ENCODE measurements at regions not wholly inside any gene's neighbourhood (a gene's known extent, or its start where the extent isn't known, plus 50 kb on each side); places are given as distances from the start of the nearest gene placed in this dataset.

GRCh38 chr1:73821520-73821919 is 376.5 kb downstream of the LRRIQ3 start:
- ATAC-seq (ENCODE audit: insufficient number of reproducible peaks, low FRiP score, low read depth) (no peak), DNase-seq (ENCODE audit: low spot score) (no peak)
- no peaks in the 10 kb centered on the region for H3K9me3 ChIP-seq
- H3K36me3 ChIP-seq, result no peaks in the 10 kb centered on the region
- no peak overlapping the region for H3K27ac ChIP-seq
- H3K4me3 ChIP-seq, result no peak overlapping the region
- no peak for TF ChIP-seq CTCF (IDR thresholded peaks at IDR 0.05)
- H3K27me3 ChIP-seq (replicated peaks; ENCODE audit: insufficient read depth), result no peaks in the 10 kb centered on the region
- H3K4me1 ChIP-seq (ENCODE audit: control insufficient read depth in 1 of 2, low read depth in 2 of 2), result no peaks in the 10 kb centered on the region

- H3K27me3 ChIP-seq (replicated peaks; ENCODE audit: insufficient read depth), result no peaks in the 10 kb centered on the region
- TF ChIP-seq CTCF (IDR thresholded peaks at IDR 0.05), result no peak
Observed at GRCh38 chr1:73820843-73821242, 377.1 kb downstream of the LRRIQ3 start.

GRCh38 chr1:73813716-73814115 is 384.3 kb downstream of the LRRIQ3 start:
- Histone ChIP-seq H3K27ac (no peak overlapping the region), H3K36me3 (no peaks in the 10 kb centered on the region), H3K4me3 (no peak overlapping the region), H3K9me3 (no peaks in the 10 kb centered on the region), H3K4me1 (ENCODE audit: control insufficient read depth in 1 of 2, low read depth in 2 of 2) (peaks cover 0 to 3% of the 10 kb centered on the region in 2 donors), H3K27me3 (replicated peaks; ENCODE audit: insufficient read depth) (no peaks in the 10 kb centered on the region)
- DNase-seq (ENCODE audit: low spot score) (no peak), ATAC-seq (ENCODE audit: insufficient number of reproducible peaks, low FRiP score, low read depth) (no peak)
- no peak for TF ChIP-seq CTCF (IDR thresholded peaks at IDR 0.05)

More at GRCh38 chr1:73820843-73821242, 377.1 kb downstream of the LRRIQ3 start:
- no peak overlapping the region for H3K27ac ChIP-seq
- no peak overlapping the region for H3K4me3 ChIP-seq
- ATAC-seq (ENCODE audit: insufficient number of reproducible peaks, low FRiP score, low read depth) (no peak), DNase-seq (ENCODE audit: low spot score) (no peak)
- H3K9me3 ChIP-seq, result no peaks in the 10 kb centered on the region
- H3K4me1 ChIP-seq (ENCODE audit: control insufficient read depth in 1 of 2, low read depth in 2 of 2), result no peaks in the 10 kb centered on the region
- no peaks in the 10 kb centered on the region for H3K36me3 ChIP-seq

- H3K27me3 ChIP-seq (replicated peaks; ENCODE audit: insufficient read depth), result no peaks in the 10 kb centered on the region
Observed at GRCh38 chr1:73813236-73813635, 384.7 kb downstream of the LRRIQ3 start.

GRCh38 chr1:73811798-73812197 is 386.2 kb downstream of the LRRIQ3 start:
- Histone ChIP-seq H3K4me3 (no peak overlapping the region), H3K4me1 (ENCODE audit: control insufficient read depth in 1 of 2, low read depth in 2 of 2) (peaks cover 0 to 3% of the 10 kb centered on the region in 2 donors), H3K9me3 (no peaks in the 10 kb centered on the region), H3K27ac (no peak overlapping the region), H3K27me3 (replicated peaks; ENCODE audit: insufficient read depth) (no peaks in the 10 kb centered on the region), H3K36me3 (no peaks in the 10 kb centered on the region)
- DNase-seq (ENCODE audit: low spot score) (no peak), ATAC-seq (ENCODE audit: insufficient number of reproducible peaks, low FRiP score, low read depth) (no peak)
- TF ChIP-seq CTCF (IDR thresholded peaks at IDR 0.05), result no peak

More at GRCh38 chr1:73813236-73813635, 384.7 kb downstream of the LRRIQ3 start:
- Histone ChIP-seq H3K9me3 (no peaks in the 10 kb centered on the region), H3K27ac (no peak overlapping the region), H3K36me3 (no peaks in the 10 kb centered on the region), H3K4me3 (no peak overlapping the region), H3K4me1 (ENCODE audit: control insufficient read depth in 1 of 2, low read depth in 2 of 2) (peaks cover 0 to 3% of the 10 kb centered on the region in 2 donors)
- no peak for ATAC-seq (ENCODE audit: insufficient number of reproducible peaks, low FRiP score, low read depth)
- TF ChIP-seq CTCF (IDR thresholded peaks at IDR 0.05), result no peak
- no peak for DNase-seq (ENCODE audit: low spot score)

All from thoracic aorta (tissue), 2 donors.